ENCODE measurements at regions not wholly inside any gene's neighbourhood (a gene's known extent, or its start where the extent isn't known, plus 50 kb on each side); places are given as distances from the start of the nearest gene placed in this dataset.

DNA sequence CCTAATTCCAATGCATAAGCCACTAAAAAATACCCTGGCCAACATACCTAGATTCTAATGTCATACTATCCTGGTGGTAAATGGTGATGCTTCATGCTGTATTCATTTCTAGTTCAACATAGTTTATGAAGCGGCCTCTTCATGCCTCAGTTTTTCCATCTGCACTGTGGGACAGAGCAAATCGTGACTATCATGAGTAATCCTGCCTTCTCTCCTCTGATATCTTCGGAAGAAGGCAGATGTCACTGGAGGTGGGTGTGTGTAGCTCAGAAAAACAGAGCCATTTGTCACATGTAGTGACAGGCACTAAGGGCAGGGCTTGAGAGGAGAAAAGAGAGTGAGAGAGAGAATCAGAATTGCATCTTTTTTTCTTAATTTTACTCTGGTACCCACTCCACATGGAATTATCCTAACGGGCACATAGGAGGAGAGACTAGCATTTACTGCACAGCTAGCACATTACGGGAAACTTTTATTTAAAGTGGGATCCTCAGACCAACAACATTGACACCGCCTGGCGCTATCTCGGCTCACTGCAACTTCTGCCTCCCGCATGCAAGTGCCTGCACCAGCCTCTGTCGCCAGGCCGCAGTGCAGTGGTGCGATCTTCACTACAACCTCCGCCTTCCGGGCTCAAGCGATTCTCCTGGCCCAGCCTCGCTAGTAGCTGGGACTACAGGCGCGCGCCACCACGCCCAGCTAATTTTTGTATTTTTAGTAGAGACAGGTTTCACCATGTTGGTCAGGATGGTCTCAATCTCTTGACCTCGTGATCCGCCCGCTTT lies 78.4 kb upstream of the KCNA3 start:
- Histone ChIP-seq H3K4me1 (no peaks in the 10 kb centered on the region), H3K4me3 (no peak overlapping the region), H3K27me3 (no peaks in the 10 kb centered on the region), H3K9me3 (no peaks in the 10 kb centered on the region), H3K27ac (no peak overlapping the region), H3K36me3 (no peaks in the 10 kb centered on the region)
- intact Hi-C loops (cut with DNase I), result no loop called here
- ATAC-seq, result no peak
- no peak for DNase-seq
- no peak for TF ChIP-seq CTCF (IDR thresholded peaks at IDR 0.05)

DNA sequence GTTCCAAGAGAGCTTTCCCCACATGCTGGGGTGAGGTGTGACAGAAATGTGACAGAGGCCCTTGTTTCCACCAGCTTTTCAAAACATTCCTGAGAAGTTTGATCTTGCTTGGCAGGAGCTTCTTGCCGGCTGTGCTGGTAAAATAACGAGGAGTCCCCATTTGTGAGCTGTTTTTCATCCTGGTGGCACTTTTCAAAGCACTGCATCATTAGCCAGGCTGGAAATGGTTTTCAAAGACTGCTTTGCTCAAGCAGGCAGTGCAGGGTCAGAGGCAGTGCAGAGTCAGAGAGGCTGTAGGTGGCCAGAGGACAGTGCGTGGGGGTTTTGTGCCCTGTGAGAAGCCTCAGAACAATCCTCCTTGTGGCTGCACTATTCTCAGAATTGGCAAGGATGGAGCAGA lies 75.8 kb upstream of the KCNA3 start:
- H3K4me1 ChIP-seq, result no peaks in the 10 kb centered on the region
- ATAC-seq (peak; percentile 58), DNase-seq (no peak)
- H3K36me3 ChIP-seq, result no peaks in the 10 kb centered on the region
- no peak for TF ChIP-seq CTCF (IDR thresholded peaks at IDR 0.05)
- H3K9me3 ChIP-seq, result no peaks in the 10 kb centered on the region
- no peak overlapping the region for H3K4me3 ChIP-seq
- H3K27me3 ChIP-seq, result no peaks in the 10 kb centered on the region
- intact Hi-C loops (cut with DNase I), result no loop called here
- H3K27ac ChIP-seq, result no peak overlapping the region

DNA sequence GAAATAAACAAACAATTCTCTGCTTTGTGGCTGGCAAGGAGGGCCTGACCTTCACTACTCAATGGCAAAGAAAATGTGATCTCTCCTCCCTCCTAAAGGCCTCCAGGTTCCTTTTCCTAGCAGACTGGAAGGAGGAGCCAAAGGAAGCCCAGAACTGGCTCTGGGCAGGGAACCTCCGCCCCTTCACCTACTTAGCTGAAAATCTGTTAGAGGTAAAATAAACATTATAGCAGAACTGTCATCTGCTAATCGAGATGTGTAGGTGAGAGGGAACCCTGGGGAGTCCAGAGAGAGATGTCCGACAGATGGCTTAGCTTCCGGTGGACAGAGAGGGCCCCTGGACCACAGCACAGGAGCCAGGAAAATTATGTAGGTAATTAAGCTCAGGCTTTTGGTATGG lies 75.2 kb upstream of the KCNA3 start:
- Histone ChIP-seq H3K36me3 (no peaks in the 10 kb centered on the region), H3K27ac (no peak overlapping the region), H3K27me3 (no peaks in the 10 kb centered on the region), H3K4me1 (no peaks in the 10 kb centered on the region), H3K4me3 (no peak overlapping the region), H3K9me3 (no peaks in the 10 kb centered on the region)
- intact Hi-C loops (cut with DNase I), result no loop called here
- ATAC-seq (no peak), DNase-seq (no peak)
- TF ChIP-seq CTCF (IDR thresholded peaks at IDR 0.05), result no peak

GRCh38 chr1:110746644-110747259 lies 72.0 kb upstream of the KCNA3 start:
- Histone ChIP-seq H3K4me3 (no peak overlapping the region), H3K27ac (no peak overlapping the region), H3K36me3 (no peaks in the 10 kb centered on the region), H3K27me3 (no peaks in the 10 kb centered on the region), H3K4me1 (no peaks in the 10 kb centered on the region), H3K9me3 (no peaks in the 10 kb centered on the region)
- no peak for TF ChIP-seq CTCF (IDR thresholded peaks at IDR 0.05)
- intact Hi-C loops (cut with DNase I), result no loop called here
- peak; percentile 71 for ATAC-seq
- no peak for DNase-seq

GRCh38 chr1:110743397-110743796 lies 68.7 kb upstream of the KCNA3 start:
- no peak for DNase-seq
- no peak for TF ChIP-seq CTCF (IDR thresholded peaks at IDR 0.05)
- H3K9me3 ChIP-seq, result no peaks in the 10 kb centered on the region
- H3K36me3 ChIP-seq, result no peaks in the 10 kb centered on the region
- ATAC-seq, result no peak
- intact Hi-C loops (cut with DNase I), result no loop called here
- no peaks in the 10 kb centered on the region for H3K4me1 ChIP-seq
- no peak overlapping the region for H3K27ac ChIP-seq
- H3K27me3 ChIP-seq, result no peaks in the 10 kb centered on the region
- H3K4me3 ChIP-seq, result no peak overlapping the region
